Thymus (tissue), 11 donors: ENCODE measurements at regions not wholly inside any gene's neighbourhood (a gene's known extent, or its start where the extent isn't known, plus 50 kb on each side); places are given as distances from the start of the nearest gene placed in this dataset.
"Not testable (repeated sequence)": the region's sequence is repeated elsewhere in the genome, so short reads cannot be mapped to it uniquely, and the experiment has no call there.

Experiments
- DNase-seq, 9 donors: peaks; one replicate each; pipeline ENCODE4 v3.0.0-alpha.2; 2013; ENCODE audit warnings: low spot score in 9 of 9, low read depth in 6 of 9, missing footprints in 1 of 9
- H3K27ac ChIP-seq, 2 donors: one replicate each; pipeline ENCODE4 v1.5.1; 2013; ENCODE audit warnings: control low read depth in 1 of 2, low read depth in 1 of 2, low read length in 1 of 2, mild to moderate bottlenecking in 1 of 2, moderate library complexity in 1 of 2
- H3K27me3 ChIP-seq, 2 donors: one replicate each; pipeline ENCODE4 v1.5.1; 2013; ENCODE audit warnings: low read length in 1 of 2; ENCODE audit not compliant: control insufficient read depth in 2 of 2, insufficient read depth in 1 of 2
- H3K36me3 ChIP-seq, 2 donors: one replicate each; pipeline ENCODE4 v1.5.1; 2013; ENCODE audit warnings: low read length in 1 of 2, mild to moderate bottlenecking in 1 of 2, moderate library complexity in 1 of 2; ENCODE audit not compliant: control insufficient read depth in 2 of 2, insufficient read depth in 2 of 2
- H3K4me1 ChIP-seq, 2 donors: one replicate each; pipeline ENCODE4 v1.5.1; 2013; ENCODE audit warnings: low read length in 2 of 2; ENCODE audit not compliant: control insufficient read depth in 2 of 2, insufficient read depth in 2 of 2
- H3K4me3 ChIP-seq, 2 donors: one replicate each; pipeline ENCODE4 v1.5.1; 2013; ENCODE audit warnings: low read length in 2 of 2, control low read depth in 1 of 2, mild to moderate bottlenecking in 1 of 2
- H3K9me3 ChIP-seq, 2 donors: one replicate each; pipeline ENCODE4 v1.5.1; 2013; ENCODE audit warnings: low read length in 1 of 2, mild to moderate bottlenecking in 1 of 2; ENCODE audit not compliant: control insufficient read depth in 2 of 2, insufficient read depth in 1 of 2
- WGBS: extraction: QIAGEN DNeasy Blood & Tissue Kit; methylation state at CpG from one replicate; pipeline ENCODE4 v1.1.7; 2013; 5-methylcytosine and 5-hydroxymethylcytosine counted together
- donor health status: healthy.

- not testable (repeated sequence) for H3K27ac ChIP-seq, H3K9me3 ChIP-seq, H3K4me1 ChIP-seq, H3K27me3 ChIP-seq, H3K4me3 ChIP-seq, DNase-seq, H3K36me3 ChIP-seq
- WGBS: 93% methylated on average over 24 of the region's 24 CpGs
Measured at GRCh38 chr18:75712124-75712867, 284.8 kb upstream of the SMIM21 start.

DNA sequence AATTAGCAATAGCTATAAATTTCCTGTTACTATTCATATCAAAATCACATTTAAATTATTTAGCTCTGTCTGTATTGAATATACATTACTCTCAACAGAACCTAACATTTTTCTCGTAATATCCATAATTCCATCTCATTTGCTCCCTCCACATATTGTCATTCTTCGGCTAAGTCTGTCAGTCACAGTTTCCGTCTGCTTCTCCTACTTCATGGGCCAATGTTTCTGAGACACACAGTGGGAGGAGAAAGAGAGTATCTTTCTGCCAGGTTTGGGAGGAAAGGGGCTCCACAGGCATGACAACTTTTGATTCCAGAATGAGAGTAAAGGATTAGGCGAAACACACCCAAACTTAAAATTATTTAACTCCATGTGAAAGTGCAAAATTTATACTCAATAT, 273.1 kb upstream of the SMIM21 start:
- no peak overlapping the region for H3K27ac ChIP-seq
- no peaks in the 10 kb centered on the region for H3K27me3 ChIP-seq
- no peak for DNase-seq
- H3K9me3 ChIP-seq: peaks cover 0 to 20% of the 10 kb centered on the region in 2 donors
- WGBS: 98% methylated on average over 4 of the region's 4 CpGs
- no peaks in the 10 kb centered on the region for H3K36me3 ChIP-seq
- no peaks in the 10 kb centered on the region for H3K4me1 ChIP-seq
- H3K4me3 ChIP-seq: no peak overlapping the region

- Histone ChIP-seq H3K4me1 (no peaks in the 10 kb centered on the region), H3K4me3 (no peak overlapping the region), H3K27ac (no peak overlapping the region), H3K36me3 (no peaks in the 10 kb centered on the region), H3K9me3 (peaks cover 0 to 16% of the 10 kb centered on the region in 2 donors), H3K27me3 (no peaks in the 10 kb centered on the region)
- no peak for DNase-seq
- 92% methylated on average over 7 of the region's 7 CpGs for WGBS
Measured at GRCh38 chr18:75698861-75699260, 271.4 kb upstream of the SMIM21 start.

DNA sequence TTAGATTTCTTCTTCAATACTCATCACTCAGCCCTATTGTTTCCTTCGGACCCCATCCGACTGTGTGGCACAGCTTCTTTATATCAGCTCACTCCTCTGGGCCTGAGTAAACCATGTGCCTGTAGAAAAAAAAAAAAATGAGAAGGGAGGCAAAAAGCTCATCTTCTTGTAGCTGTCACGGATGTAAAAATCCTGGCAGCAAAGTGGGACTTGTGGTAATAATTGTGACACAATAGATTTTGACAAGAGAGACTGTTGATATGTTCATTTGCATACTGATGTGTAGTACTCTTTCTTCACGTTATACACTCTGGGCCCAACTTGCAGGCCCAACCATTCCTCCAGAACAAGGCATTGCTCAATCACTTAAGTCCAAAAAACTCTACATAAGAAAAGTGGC, 270.0 kb upstream of the SMIM21 start:
- Histone ChIP-seq H3K27ac (no peak overlapping the region), H3K36me3 (no peaks in the 10 kb centered on the region), H3K27me3 (no peaks in the 10 kb centered on the region), H3K4me1 (no peaks in the 10 kb centered on the region), H3K9me3 (peaks cover 0 to 7% of the 10 kb centered on the region in 2 donors), H3K4me3 (no peak overlapping the region)
- 79% methylated on average over 4 of the region's 4 CpGs for WGBS
- no peak for DNase-seq

DNA sequence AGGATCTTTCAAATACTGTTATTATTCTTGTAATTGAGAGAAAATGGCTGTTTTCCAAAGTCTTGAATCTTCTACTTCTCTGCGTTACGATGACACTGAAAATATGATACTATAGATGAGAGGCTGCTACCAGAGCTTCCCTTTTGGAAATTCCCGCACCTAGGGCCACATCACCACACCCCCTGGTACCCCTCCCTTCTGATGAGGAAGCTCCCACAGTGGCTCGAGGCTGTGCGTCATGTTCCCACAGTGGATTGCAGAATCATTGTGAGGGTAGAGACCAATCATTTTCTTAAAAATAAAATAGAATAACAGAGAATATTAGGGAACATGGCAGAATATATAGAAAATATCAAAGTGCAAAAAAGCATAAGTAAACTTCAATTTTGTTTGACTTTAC, 268.9 kb upstream of the SMIM21 start:
- Histone ChIP-seq H3K27me3 (no peaks in the 10 kb centered on the region), H3K4me1 (no peaks in the 10 kb centered on the region), H3K27ac (no peak overlapping the region), H3K9me3 (peaks cover 0 to 2% of the 10 kb centered on the region in 2 donors), H3K36me3 (no peaks in the 10 kb centered on the region), H3K4me3 (no peak overlapping the region)
- 88% methylated on average over 5 of the region's 5 CpGs for WGBS
- peak in 1 of 9 donors; percentile 2 for DNase-seq

DNA sequence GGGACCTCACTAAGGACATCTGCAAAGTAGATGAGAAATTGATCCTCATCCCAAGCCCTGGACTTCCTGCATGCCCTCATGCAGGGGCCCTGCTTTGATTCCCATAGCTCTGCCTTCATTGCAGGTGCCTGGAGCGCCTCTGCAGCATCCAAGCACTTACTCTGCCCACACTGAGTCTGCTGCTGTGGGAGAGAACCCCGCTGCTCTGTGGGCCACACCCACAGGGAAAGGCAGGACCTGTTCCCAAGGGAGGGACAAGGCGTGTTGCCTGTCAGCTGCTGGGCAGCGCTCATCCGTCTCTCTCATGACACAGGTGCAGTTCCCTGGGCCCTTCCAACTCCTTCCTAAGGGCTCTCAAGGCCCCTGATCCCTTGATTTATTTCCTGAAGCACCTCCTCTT, 266.8 kb upstream of the SMIM21 start:
- Histone ChIP-seq H3K36me3 (no peaks in the 10 kb centered on the region), H3K4me1 (no peaks in the 10 kb centered on the region), H3K27ac (no peak overlapping the region), H3K27me3 (no peaks in the 10 kb centered on the region), H3K4me3 (no peak overlapping the region), H3K9me3 (peaks cover 0 to 2% of the 10 kb centered on the region in 2 donors)
- DNase-seq: no peak
- 84% methylated on average over 5 of the region's 5 CpGs for WGBS

DNA sequence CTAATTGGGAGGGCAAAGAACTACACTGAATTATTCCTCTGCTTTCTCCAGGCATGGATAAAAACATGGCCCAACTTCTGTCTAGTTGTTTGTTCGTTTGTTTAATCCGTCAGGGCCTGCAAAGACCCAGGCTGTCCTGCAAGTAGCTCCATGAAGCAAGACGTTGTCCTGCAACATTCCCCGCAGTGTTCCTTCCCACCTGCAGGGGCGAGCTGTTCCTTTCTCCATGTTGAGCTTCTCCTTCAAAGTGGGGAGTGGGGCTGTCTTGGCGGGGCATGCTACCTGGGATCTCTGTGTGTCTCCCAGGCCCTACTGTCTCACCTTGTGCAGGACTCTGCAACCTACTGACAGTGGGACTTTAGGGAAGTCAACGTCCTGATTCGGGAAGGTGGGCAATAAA, 264.0 kb upstream of the SMIM21 start:
- peaks cover 0 to 2% of the 10 kb centered on the region in 2 donors for H3K9me3 ChIP-seq
- DNase-seq: no peak

GRCh38 chr18:75690283-75690682, 262.8 kb upstream of the SMIM21 start:
- not testable (repeated sequence) for H3K36me3 ChIP-seq, H3K27me3 ChIP-seq, H3K4me1 ChIP-seq, H3K27ac ChIP-seq, DNase-seq, H3K4me3 ChIP-seq, H3K9me3 ChIP-seq
- WGBS: 95% methylated on average over 3 of the region's 3 CpGs

More for the DNA sequence above, 264.0 kb upstream of the SMIM21 start:
- Histone ChIP-seq H3K4me3 (no peak overlapping the region), H3K27ac (no peak overlapping the region), H3K27me3 (no peaks in the 10 kb centered on the region), H3K4me1 (no peaks in the 10 kb centered on the region), H3K36me3 (no peaks in the 10 kb centered on the region)
- 90% methylated on average over 8 of the region's 8 CpGs for WGBS

- no peak for DNase-seq
- 94% methylated on average over 2 of the region's 2 CpGs for WGBS
- Histone ChIP-seq H3K9me3 (no peaks in the 10 kb centered on the region), H3K27me3 (no peaks in the 10 kb centered on the region), H3K4me3 (no peak overlapping the region), H3K27ac (no peak overlapping the region), H3K4me1 (no peaks in the 10 kb centered on the region), H3K36me3 (no peaks in the 10 kb centered on the region)
Measured at GRCh38 chr18:75687626-75688025, 260.1 kb upstream of the SMIM21 start.
